GM13976 (cell line): ENCODE measurements at regions not wholly inside any gene's neighbourhood (a gene's known extent, or its start where the extent isn't known, plus 50 kb on each side); places are given as distances from the start of the nearest gene placed in this dataset.

Experiments used
- DNase-seq: peaks from one replicate; pipeline ENCODE4 v3.0.0; 2012; ENCODE audit warnings: low spot score
- CTCF ChIP-seq: IDR thresholded peaks from 2 replicates; pipeline ENCODE4 v1.5.1; 2012; ENCODE audit warnings: borderline replicate concordance, mild to moderate bottlenecking; ENCODE audit not compliant: insufficient read depth; ENCODE audit errors: extremely low read depth, missing control alignments, control extremely low read depth
- in situ Hi-C: fragments of 300-500 bp; cut with MboI; formaldehyde crosslinking; loops from one replicate; pipeline ENCODE4 v1.12.0; 2022; ENCODE audit warnings: low sequenced_read_pairs, mixed read lengths, inconsistent platforms; ENCODE audit not compliant: unreplicated experiment

- no peak for TF ChIP-seq CTCF
- DNase-seq: no peak
- in situ Hi-C loops: no loop called here
Observed at GRCh38 chr2:59181347-59181746, 940.2 kb upstream of the FANCL start.

GRCh38 chr2:59180621-59181020 lies 939.5 kb upstream of the FANCL start:
- in situ Hi-C loops: no loop called here
- no peak for DNase-seq
- TF ChIP-seq CTCF: no peak

- no peak for DNase-seq
- in situ Hi-C loops: no loop called here
- no peak for TF ChIP-seq CTCF
Observed at GRCh38 chr2:59180111-59180510, 939.0 kb upstream of the FANCL start.

GRCh38 chr2:59177748-59178147 lies 936.6 kb upstream of the FANCL start:
- in situ Hi-C loops: no loop called here
- DNase-seq: no peak
- TF ChIP-seq CTCF: no peak

DNA sequence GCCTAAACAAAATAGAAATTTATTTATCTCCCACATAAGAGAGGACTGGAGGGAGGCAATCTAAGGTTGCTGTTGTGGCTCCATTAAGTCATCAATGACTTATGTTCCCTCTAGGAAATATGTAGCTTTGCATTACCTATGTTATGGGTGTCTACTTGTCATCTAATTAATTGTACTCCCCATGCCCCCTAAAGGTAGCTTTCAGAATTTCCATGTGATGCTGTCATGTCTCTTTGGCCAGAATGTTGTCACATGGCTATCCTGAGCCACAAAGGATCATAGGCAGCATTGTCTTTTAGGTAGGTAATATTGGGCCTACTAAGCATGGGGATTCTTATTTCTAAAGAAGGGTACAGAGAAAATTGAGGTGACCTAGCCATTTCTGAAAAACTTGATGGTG lies 935.6 kb upstream of the FANCL start:
- in situ Hi-C loops: no loop called here

DNA sequence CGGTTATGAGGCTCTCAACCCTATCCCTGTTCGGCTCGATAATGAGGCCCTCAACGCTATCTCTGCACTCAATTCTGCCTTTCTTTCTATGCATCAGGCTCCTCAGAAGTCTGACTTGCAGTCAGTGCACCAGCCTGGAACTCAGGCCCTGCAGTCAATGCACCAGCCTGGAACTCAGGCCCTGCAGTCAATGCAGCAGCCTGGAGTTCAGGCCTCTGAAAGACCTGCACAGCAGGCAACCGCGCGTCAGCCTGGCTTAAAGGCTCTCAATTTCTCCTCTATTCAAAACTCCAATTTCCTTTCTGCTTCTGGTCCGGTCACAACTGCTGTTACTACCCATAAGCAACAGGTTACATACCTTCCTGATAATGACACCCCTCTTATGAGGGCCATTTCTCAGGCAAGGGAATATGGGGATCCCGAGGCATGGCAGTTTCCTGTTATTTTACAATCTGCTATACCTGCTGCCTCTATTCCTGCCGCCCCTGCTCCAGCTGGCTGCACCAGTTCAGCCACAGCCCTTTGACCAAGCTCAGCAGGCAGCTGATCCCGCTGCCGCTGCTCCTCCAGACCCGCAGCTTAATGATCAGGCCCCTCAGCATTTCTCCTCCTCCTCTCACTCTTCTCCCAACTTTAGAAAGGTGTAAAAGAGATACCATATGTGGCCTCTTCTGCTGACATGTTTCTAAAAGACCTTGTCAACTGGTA lies 933.6 kb upstream of the FANCL start:
- TF ChIP-seq CTCF: no peak
- DNase-seq: no peak
- in situ Hi-C loops: no loop called here

More for the DNA sequence above, 935.6 kb upstream of the FANCL start:
- DNase-seq: no peak
- no peak for TF ChIP-seq CTCF

GRCh38 chr2:59173325-59173724 lies 932.2 kb upstream of the FANCL start:
- in situ Hi-C loops: no loop called here
- DNase-seq: no peak
- no peak for TF ChIP-seq CTCF
